DOHH2 (cell line): ENCODE measurements at regions not wholly inside any gene's neighbourhood (a gene's known extent, or its start where the extent isn't known, plus 50 kb on each side); places are given as distances from the start of the nearest gene placed in this dataset.

ENCODE experiments used
- H3F3A ChIP-seq: fragments of 200-600 bp; sonication (generic), shearing (Covaris generic); 2 replicates; pipeline ENCODE4 v1.6.0; 2016; ENCODE audit warnings: antibody characterized with exemption, mild to moderate bottlenecking; ENCODE audit not compliant: control insufficient read depth, insufficient read depth
- H3K27ac ChIP-seq: fragments of 200-600 bp; sonication (generic); 2 replicates; pipeline ENCODE4 v1.5.1; 2014; ENCODE audit warnings: low read depth, mild to moderate bottlenecking, low read length, moderate library complexity
- H3K27me3 ChIP-seq: fragments of 200-600 bp; sonication (generic); 2 replicates; pipeline ENCODE4 v1.6.1; 2014; ENCODE audit warnings: mild to moderate bottlenecking, low read length, mixed read lengths; ENCODE audit not compliant: control insufficient read depth
- H3K36me3 ChIP-seq: fragments of 200-600 bp; sonication (generic); 2 replicates; pipeline ENCODE4 v1.6.1; 2014; ENCODE audit warnings: mild to moderate bottlenecking, low read length, moderate library complexity, mixed read lengths; ENCODE audit not compliant: control insufficient read depth
- H3K4me1 ChIP-seq: fragments of 200-600 bp; sonication (generic); 2 replicates; pipeline ENCODE4 v1.6.1; 2014; ENCODE audit warnings: mild to moderate bottlenecking, low read length, mixed read lengths; ENCODE audit not compliant: control insufficient read depth
- H3K4me2 ChIP-seq: fragments of 200-600 bp; sonication (generic); 2 replicates; pipeline ENCODE4 v1.6.0; 2014; ENCODE audit warnings: mild to moderate bottlenecking, low read length, moderate library complexity
- H3K4me3 ChIP-seq: fragments of 200-600 bp; sonication (generic); 2 replicates; pipeline ENCODE4 v1.5.1; 2014; ENCODE audit warnings: mild to moderate bottlenecking, low read length, mixed read lengths
- H3K79me2 ChIP-seq: fragments of 200-600 bp; sonication (generic); 2 replicates; pipeline ENCODE4 v1.6.1; 2014; ENCODE audit warnings: mild to moderate bottlenecking, low read length, mixed read lengths; ENCODE audit not compliant: control insufficient read depth
- H3K9me2 ChIP-seq: fragments of 200-600 bp; sonication (generic); replicated peaks from 2 replicates; pipeline ENCODE4 v1.6.1; 2014; ENCODE audit warnings: mild to moderate bottlenecking, low read length, mixed read lengths; ENCODE audit not compliant: control insufficient read depth
- H3K9me3 ChIP-seq: fragments of 200-600 bp; sonication (generic); 2 replicates; pipeline ENCODE4 v1.6.1; 2014; ENCODE audit warnings: antibody characterized with exemption, low read length, mixed read lengths; ENCODE audit not compliant: control insufficient read depth, insufficient read depth
- H4K20me1 ChIP-seq: fragments of 200-600 bp; sonication (generic); 2 replicates; pipeline ENCODE4 v1.6.0; 2014; ENCODE audit warnings: low read depth, mild to moderate bottlenecking, antibody characterized with exemption, low read length, moderate library complexity; ENCODE audit not compliant: control insufficient read depth, insufficient read depth
- EZH2phosphoT487 ChIP-seq: fragments of 200-600 bp; sonication (generic); IDR thresholded peaks from 2 replicates; pipeline ENCODE4 v1.6.1; 2017; ENCODE audit warnings: borderline replicate concordance, mild to moderate bottlenecking, antibody characterized with exemption, low read length, moderate library complexity, mixed read lengths
- TF ChIP-seq, protein P1 (sequence below): fragments of 200-600 bp; sonication (generic); IDR thresholded peaks from one replicate; pipeline ENCODE4 v1.5.1; 2014; ENCODE audit warnings: antibody characterized with exemption, mild to moderate bottlenecking, low read depth, low read length; ENCODE audit not compliant: poor library complexity, severe bottlenecking

DNA sequence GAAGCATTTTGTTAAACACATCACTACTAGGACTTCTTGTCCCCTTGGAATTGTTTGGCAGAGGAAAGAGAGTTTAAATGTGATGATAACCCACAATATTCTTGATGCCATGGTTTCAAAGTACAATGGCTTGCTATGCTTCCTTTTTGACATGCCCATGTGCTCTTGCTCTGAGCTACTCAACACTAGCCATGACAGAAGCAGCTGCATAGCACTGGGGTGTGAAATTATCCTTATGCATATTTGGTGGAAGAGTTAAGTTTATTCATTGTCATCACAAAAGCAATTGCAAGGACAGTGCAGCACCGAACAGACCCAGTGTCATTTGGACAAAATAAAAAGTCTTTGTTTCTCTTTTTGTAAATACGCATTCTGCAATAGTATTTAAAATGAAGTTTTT is 209.9 kb upstream of the CDH20 start:
- H3K4me3 ChIP-seq: no peak overlapping the region
- H3K9me2 ChIP-seq: no peaks in the 10 kb centered on the region
- H3K4me1 ChIP-seq: no peaks in the 10 kb centered on the region

DNA sequence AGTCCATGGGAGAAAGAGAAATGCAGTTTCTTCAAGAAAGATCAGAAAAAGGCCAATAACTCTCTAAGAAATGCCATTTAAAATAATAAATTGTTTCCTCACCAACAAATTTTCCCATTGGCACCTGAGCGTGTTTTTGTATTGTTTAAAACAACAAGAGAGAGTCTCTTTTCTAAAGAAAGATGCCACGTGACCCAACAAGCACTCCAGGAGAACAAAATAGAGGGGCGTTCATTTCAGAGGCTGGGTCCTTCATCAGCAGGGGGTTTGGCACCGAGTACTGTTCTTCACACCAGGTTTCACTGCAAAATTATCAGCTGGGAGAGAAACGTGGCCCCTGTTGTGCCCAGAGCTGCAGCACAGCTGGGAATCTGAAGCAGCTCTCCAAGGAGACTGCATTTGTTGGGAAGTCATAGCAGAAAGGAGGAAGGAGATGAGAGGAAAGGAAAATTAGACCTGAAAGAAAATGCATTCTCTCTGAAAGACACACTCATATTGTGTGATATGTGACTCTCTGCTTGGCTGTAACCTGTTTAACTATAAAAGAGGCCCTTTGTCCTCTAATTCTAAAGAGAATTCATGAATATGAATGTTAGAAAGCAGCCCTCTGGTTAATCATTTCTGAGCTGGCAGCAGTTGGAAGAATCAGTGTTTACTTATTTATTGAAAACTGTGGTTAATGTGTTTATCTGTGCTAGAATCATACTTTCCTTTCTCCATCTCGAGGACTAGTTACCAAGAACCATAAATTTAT is 205.3 kb upstream of the CDH20 start:
- no peak overlapping the region for H3K4me3 ChIP-seq
- no peak overlapping the region for H3K4me2 ChIP-seq
- H3K9me3 ChIP-seq: no peaks in the 10 kb centered on the region
- no peaks in the 10 kb centered on the region for H3K27me3 ChIP-seq
- no peaks in the 10 kb centered on the region for H4K20me1 ChIP-seq
- no peaks in the 10 kb centered on the region for H3F3A ChIP-seq
- no peaks in the 10 kb centered on the region for H3K79me2 ChIP-seq
- no peak overlapping the region for H3K27ac ChIP-seq
- TF ChIP-seq, protein P1, sequence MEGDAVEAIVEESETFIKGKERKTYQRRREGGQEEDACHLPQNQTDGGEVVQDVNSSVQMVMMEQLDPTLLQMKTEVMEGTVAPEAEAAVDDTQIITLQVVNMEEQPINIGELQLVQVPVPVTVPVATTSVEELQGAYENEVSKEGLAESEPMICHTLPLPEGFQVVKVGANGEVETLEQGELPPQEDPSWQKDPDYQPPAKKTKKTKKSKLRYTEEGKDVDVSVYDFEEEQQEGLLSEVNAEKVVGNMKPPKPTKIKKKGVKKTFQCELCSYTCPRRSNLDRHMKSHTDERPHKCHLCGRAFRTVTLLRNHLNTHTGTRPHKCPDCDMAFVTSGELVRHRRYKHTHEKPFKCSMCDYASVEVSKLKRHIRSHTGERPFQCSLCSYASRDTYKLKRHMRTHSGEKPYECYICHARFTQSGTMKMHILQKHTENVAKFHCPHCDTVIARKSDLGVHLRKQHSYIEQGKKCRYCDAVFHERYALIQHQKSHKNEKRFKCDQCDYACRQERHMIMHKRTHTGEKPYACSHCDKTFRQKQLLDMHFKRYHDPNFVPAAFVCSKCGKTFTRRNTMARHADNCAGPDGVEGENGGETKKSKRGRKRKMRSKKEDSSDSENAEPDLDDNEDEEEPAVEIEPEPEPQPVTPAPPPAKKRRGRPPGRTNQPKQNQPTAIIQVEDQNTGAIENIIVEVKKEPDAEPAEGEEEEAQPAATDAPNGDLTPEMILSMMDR: no peak
- TF ChIP-seq EZH2phosphoT487: no peak
- H3K9me2 ChIP-seq: no peaks in the 10 kb centered on the region
- H3K4me1 ChIP-seq: no peaks in the 10 kb centered on the region
- no peaks in the 10 kb centered on the region for H3K36me3 ChIP-seq

More for the DNA sequence above, 209.9 kb upstream of the CDH20 start:
- H3F3A ChIP-seq: no peaks in the 10 kb centered on the region
- no peaks in the 10 kb centered on the region for H3K79me2 ChIP-seq
- H4K20me1 ChIP-seq: no peaks in the 10 kb centered on the region
- H3K27ac ChIP-seq: no peak overlapping the region
- H3K36me3 ChIP-seq: no peaks in the 10 kb centered on the region
- no peak overlapping the region for H3K4me2 ChIP-seq
- no peak for TF ChIP-seq EZH2phosphoT487
- TF ChIP-seq, protein P1: no peak
- H3K27me3 ChIP-seq: no peaks in the 10 kb centered on the region
- H3K9me3 ChIP-seq: no peaks in the 10 kb centered on the region

DNA sequence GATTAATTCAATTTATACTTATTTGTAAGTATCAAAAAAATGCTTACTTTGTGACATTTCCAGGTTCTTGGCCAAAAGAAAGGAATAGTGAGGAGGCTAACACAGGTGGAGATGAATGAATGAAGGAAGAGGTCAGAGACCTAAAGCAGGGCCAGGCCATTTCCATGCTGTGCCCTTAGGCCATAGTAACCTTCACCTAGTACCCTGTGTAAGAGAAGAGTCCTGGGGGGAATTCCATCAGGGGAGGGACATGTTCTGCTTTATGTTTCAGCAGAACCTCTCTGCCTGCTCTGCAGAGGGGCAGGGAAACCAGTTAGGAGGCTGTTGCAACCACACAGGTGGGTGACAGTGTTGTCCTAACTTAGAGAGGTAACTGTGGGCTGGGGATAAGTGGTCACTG is 204.2 kb upstream of the CDH20 start:
- TF ChIP-seq, protein P1: no peak
- TF ChIP-seq EZH2phosphoT487: no peak
- no peaks in the 10 kb centered on the region for H3K27me3 ChIP-seq
- H3K27ac ChIP-seq: no peak overlapping the region
- no peak overlapping the region for H3K4me2 ChIP-seq
- no peaks in the 10 kb centered on the region for H3F3A ChIP-seq
- no peaks in the 10 kb centered on the region for H3K4me1 ChIP-seq
- H3K9me3 ChIP-seq: no peaks in the 10 kb centered on the region
- H3K4me3 ChIP-seq: no peak overlapping the region
- no peaks in the 10 kb centered on the region for H3K79me2 ChIP-seq
- H3K9me2 ChIP-seq: no peaks in the 10 kb centered on the region
- no peaks in the 10 kb centered on the region for H3K36me3 ChIP-seq
- no peaks in the 10 kb centered on the region for H4K20me1 ChIP-seq
